Transverse colon (tissue), 4 donors: ENCODE measurements at regions not wholly inside any gene's neighbourhood (a gene's known extent, or its start where the extent isn't known, plus 50 kb on each side); places are given as distances from the start of the nearest gene placed in this dataset.

Experiments
- EP300 ChIP-seq: sonication (generic); formaldehyde crosslinking; IDR thresholded peaks from one replicate; pipeline ENCODE4 v1.6.1; 2017; ENCODE audit warnings: antibody characterized with exemption, low read depth
- POLR2A ChIP-seq: fragments of 450-650 bp; IDR thresholded peaks from one replicate; pipeline ENCODE4 v1.6.1; 2016; ENCODE audit warnings: antibody characterized with exemption, mild to moderate bottlenecking, moderate library complexity
- POLR2AphosphoS5 ChIP-seq, 3 donors: sonication (generic); formaldehyde crosslinking; IDR thresholded peaks; one replicate each; pipeline ENCODE4 v1.6.1; 2016; ENCODE audit warnings: antibody characterized with exemption in 3 of 3
- TF ChIP-seq, protein P1 (sequence below), 5 experiments: fragments of 200-600 bp in 3 of 5; fragments of 450-650 bp in 2 of 5; sonication (generic) in 3 of 5; IDR thresholded peaks; 1 replicate in 2 of 5; 2 replicates in 3 of 5; pipeline ENCODE4 v1.5.1; 2016 to 2017; ENCODE audit warnings: antibody characterized with exemption in 5 of 5, inconsistent platforms in 3 of 5, mild to moderate bottlenecking in 2 of 5, moderate library complexity in 1 of 5

DNA sequence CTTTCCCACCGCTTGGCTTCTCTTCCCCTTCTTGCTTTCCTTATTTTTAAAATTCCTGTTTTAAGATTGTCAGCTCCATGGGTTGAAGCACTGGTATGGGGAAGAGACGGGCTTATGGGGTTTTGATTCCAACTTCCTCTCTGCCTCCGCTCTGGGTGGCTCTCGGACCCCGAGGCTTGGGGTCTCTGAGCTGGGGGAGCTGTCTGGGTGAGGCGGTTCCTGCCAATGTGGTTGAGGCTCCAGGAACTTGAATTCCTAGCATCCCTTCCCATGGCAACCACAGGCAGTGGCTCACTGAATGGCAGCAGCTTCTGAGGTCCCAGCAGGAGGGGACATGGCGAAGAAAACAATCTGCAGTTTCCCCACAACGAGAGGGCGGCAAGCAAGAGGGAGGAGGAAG is 83.1 kb upstream of the C1orf174 start:
- TF ChIP-seq, protein P1, sequence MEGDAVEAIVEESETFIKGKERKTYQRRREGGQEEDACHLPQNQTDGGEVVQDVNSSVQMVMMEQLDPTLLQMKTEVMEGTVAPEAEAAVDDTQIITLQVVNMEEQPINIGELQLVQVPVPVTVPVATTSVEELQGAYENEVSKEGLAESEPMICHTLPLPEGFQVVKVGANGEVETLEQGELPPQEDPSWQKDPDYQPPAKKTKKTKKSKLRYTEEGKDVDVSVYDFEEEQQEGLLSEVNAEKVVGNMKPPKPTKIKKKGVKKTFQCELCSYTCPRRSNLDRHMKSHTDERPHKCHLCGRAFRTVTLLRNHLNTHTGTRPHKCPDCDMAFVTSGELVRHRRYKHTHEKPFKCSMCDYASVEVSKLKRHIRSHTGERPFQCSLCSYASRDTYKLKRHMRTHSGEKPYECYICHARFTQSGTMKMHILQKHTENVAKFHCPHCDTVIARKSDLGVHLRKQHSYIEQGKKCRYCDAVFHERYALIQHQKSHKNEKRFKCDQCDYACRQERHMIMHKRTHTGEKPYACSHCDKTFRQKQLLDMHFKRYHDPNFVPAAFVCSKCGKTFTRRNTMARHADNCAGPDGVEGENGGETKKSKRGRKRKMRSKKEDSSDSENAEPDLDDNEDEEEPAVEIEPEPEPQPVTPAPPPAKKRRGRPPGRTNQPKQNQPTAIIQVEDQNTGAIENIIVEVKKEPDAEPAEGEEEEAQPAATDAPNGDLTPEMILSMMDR (IDR thresholded peaks at IDR 0.05), result no peak
- TF ChIP-seq POLR2A, result no peak
- TF ChIP-seq POLR2AphosphoS5 (IDR thresholded peaks at IDR 0.05), result no peak
- TF ChIP-seq EP300, result no peak
